ENCODE measurements at regions not wholly inside any gene's neighbourhood (a gene's known extent, or its start where the extent isn't known, plus 50 kb on each side); places are given as distances from the start of the nearest gene placed in this dataset.

GRCh38 chr2:71788186-71788525 is 334.8 kb downstream of the DYSF start:
- TF ChIP-seq POLR2A (IDR thresholded peaks at IDR 0.05; ENCODE audit: low read depth, low read length) (no peak), POLR2AphosphoS5 (IDR thresholded peaks at IDR 0.05; ENCODE audit: low read depth, low read length) (no peak)
